ENCODE measurements at regions not wholly inside any gene's neighbourhood (a gene's known extent, or its start where the extent isn't known, plus 50 kb on each side); places are given as distances from the start of the nearest gene placed in this dataset.

- H3K27me3 Mint-ChIP-seq, result peaks cover 4% of the 10 kb centered on the region
- no peaks in the 10 kb centered on the region for H3K36me3 Mint-ChIP-seq (ENCODE audit: low read depth)
- peaks cover 8% of the 10 kb centered on the region for H3K4me1 Mint-ChIP-seq (ENCODE audit: low read depth)
- no peak overlapping the region for H3K4me3 Mint-ChIP-seq
- H3K9me3 Mint-ChIP-seq, result no peaks in the 10 kb centered on the region
- H3K27ac Mint-ChIP-seq, result no peak overlapping the region
These were observed 196.5 kb upstream of the NREP start for GRCh38 chr5:111953351-111954127.

GRCh38 chr5:111952555-111952954 lies 195.6 kb upstream of the NREP start:
- no peaks in the 10 kb centered on the region for H3K9me3 Mint-ChIP-seq
- H3K36me3 Mint-ChIP-seq (ENCODE audit: low read depth), result no peaks in the 10 kb centered on the region
- H3K27ac Mint-ChIP-seq, result no peak overlapping the region
- no peak overlapping the region for H3K4me3 Mint-ChIP-seq
- H3K27me3 Mint-ChIP-seq, result peaks cover 4% of the 10 kb centered on the region
- peaks cover 8% of the 10 kb centered on the region for H3K4me1 Mint-ChIP-seq (ENCODE audit: low read depth)

- Mint-ChIP-seq H3K9me3 (no peaks in the 10 kb centered on the region), H3K4me1 (ENCODE audit: low read depth) (peaks cover 8% of the 10 kb centered on the region), H3K36me3 (ENCODE audit: low read depth) (no peaks in the 10 kb centered on the region), H3K4me3 (no peak overlapping the region), H3K27ac (no peak overlapping the region), H3K27me3 (no peaks in the 10 kb centered on the region)
These were observed 193.7 kb upstream of the NREP start for GRCh38 chr5:111950660-111951059.

- no peaks in the 10 kb centered on the region for H3K9me3 Mint-ChIP-seq
- no peak overlapping the region for H3K4me3 Mint-ChIP-seq
- H3K27ac Mint-ChIP-seq, result no peak overlapping the region
- no peaks in the 10 kb centered on the region for H3K36me3 Mint-ChIP-seq (ENCODE audit: low read depth)
- H3K4me1 Mint-ChIP-seq (ENCODE audit: low read depth), result no peaks in the 10 kb centered on the region
- no peaks in the 10 kb centered on the region for H3K27me3 Mint-ChIP-seq
These were observed 191.3 kb upstream of the NREP start for GRCh38 chr5:111948092-111948841.

- Mint-ChIP-seq H3K4me1 (ENCODE audit: low read depth) (no peaks in the 10 kb centered on the region), H3K36me3 (ENCODE audit: low read depth) (no peaks in the 10 kb centered on the region), H3K4me3 (no peak overlapping the region), H3K27me3 (no peaks in the 10 kb centered on the region), H3K9me3 (no peaks in the 10 kb centered on the region), H3K27ac (no peak overlapping the region)
These were observed 189.6 kb upstream of the NREP start for GRCh38 chr5:111946556-111946955.

- Mint-ChIP-seq H3K27me3 (no peaks in the 10 kb centered on the region), H3K27ac (no peak overlapping the region), H3K4me3 (no peak overlapping the region), H3K4me1 (ENCODE audit: low read depth) (no peaks in the 10 kb centered on the region), H3K36me3 (ENCODE audit: low read depth) (no peaks in the 10 kb centered on the region), H3K9me3 (no peaks in the 10 kb centered on the region)
These were observed 188.5 kb upstream of the NREP start for GRCh38 chr5:111945535-111945934.

GRCh38 chr5:111942661-111943401 lies 185.8 kb upstream of the NREP start:
- no peaks in the 10 kb centered on the region for H3K27me3 Mint-ChIP-seq
- H3K36me3 Mint-ChIP-seq (ENCODE audit: low read depth), result no peaks in the 10 kb centered on the region

GRCh38 chr5:111942201-111942600 lies 185.2 kb upstream of the NREP start:
- H3K4me1 Mint-ChIP-seq (ENCODE audit: low read depth), result no peaks in the 10 kb centered on the region

More at GRCh38 chr5:111942661-111943401, 185.8 kb upstream of the NREP start:
- no peaks in the 10 kb centered on the region for H3K4me1 Mint-ChIP-seq (ENCODE audit: low read depth)
- no peak overlapping the region for H3K27ac Mint-ChIP-seq
- no peak overlapping the region for H3K4me3 Mint-ChIP-seq
- no peaks in the 10 kb centered on the region for H3K9me3 Mint-ChIP-seq

GRCh38 chr5:111937094-111937493 lies 180.1 kb upstream of the NREP start:
- Mint-ChIP-seq H3K9me3 (no peaks in the 10 kb centered on the region), H3K4me3 (no peak overlapping the region), H3K27me3 (peaks cover 6% of the 10 kb centered on the region), H3K4me1 (ENCODE audit: low read depth) (no peaks in the 10 kb centered on the region), H3K36me3 (ENCODE audit: low read depth) (no peaks in the 10 kb centered on the region), H3K27ac (no peak overlapping the region)

More at GRCh38 chr5:111942201-111942600, 185.2 kb upstream of the NREP start:
- Mint-ChIP-seq H3K9me3 (no peaks in the 10 kb centered on the region), H3K36me3 (ENCODE audit: low read depth) (no peaks in the 10 kb centered on the region), H3K27me3 (no peaks in the 10 kb centered on the region), H3K4me3 (no peak overlapping the region), H3K27ac (no peak overlapping the region)

- Mint-ChIP-seq H3K4me1 (ENCODE audit: low read depth) (no peaks in the 10 kb centered on the region), H3K9me3 (no peaks in the 10 kb centered on the region), H3K27ac (no peak overlapping the region), H3K27me3 (peaks cover 6% of the 10 kb centered on the region), H3K36me3 (ENCODE audit: low read depth) (no peaks in the 10 kb centered on the region), H3K4me3 (no peak overlapping the region)
These were observed 178.8 kb upstream of the NREP start for GRCh38 chr5:111935835-111936234.

- no peaks in the 10 kb centered on the region for H3K36me3 Mint-ChIP-seq (ENCODE audit: low read depth)
- peaks cover 6% of the 10 kb centered on the region for H3K27me3 Mint-ChIP-seq
- H3K4me1 Mint-ChIP-seq (ENCODE audit: low read depth), result no peaks in the 10 kb centered on the region
- H3K9me3 Mint-ChIP-seq, result no peaks in the 10 kb centered on the region
- no peak overlapping the region for H3K4me3 Mint-ChIP-seq
- no peak overlapping the region for H3K27ac Mint-ChIP-seq
These were observed 178.0 kb upstream of the NREP start for GRCh38 chr5:111935009-111935408.

- H3K4me1 Mint-ChIP-seq (ENCODE audit: low read depth), result no peaks in the 10 kb centered on the region
- H3K36me3 Mint-ChIP-seq (ENCODE audit: low read depth), result no peaks in the 10 kb centered on the region
- no peaks in the 10 kb centered on the region for H3K9me3 Mint-ChIP-seq
- H3K27ac Mint-ChIP-seq, result no peak overlapping the region
- peaks cover 6% of the 10 kb centered on the region for H3K27me3 Mint-ChIP-seq
- H3K4me3 Mint-ChIP-seq, result no peak overlapping the region
These were observed 177.5 kb upstream of the NREP start for GRCh38 chr5:111934511-111934910.

GRCh38 chr5:111933086-111933485 lies 176.1 kb upstream of the NREP start:
- Mint-ChIP-seq H3K4me3 (no peak overlapping the region), H3K9me3 (no peaks in the 10 kb centered on the region), H3K27ac (no peak overlapping the region), H3K4me1 (ENCODE audit: low read depth) (no peaks in the 10 kb centered on the region), H3K36me3 (ENCODE audit: low read depth) (no peaks in the 10 kb centered on the region), H3K27me3 (peaks cover 6% of the 10 kb centered on the region)

GRCh38 chr5:111932628-111933027 lies 175.6 kb upstream of the NREP start:
- Mint-ChIP-seq H3K27me3 (peaks cover 6% of the 10 kb centered on the region), H3K36me3 (ENCODE audit: low read depth) (no peaks in the 10 kb centered on the region), H3K27ac (no peak overlapping the region)

GRCh38 chr5:111932199-111932598 lies 175.2 kb upstream of the NREP start:
- no peak overlapping the region for H3K27ac Mint-ChIP-seq
- no peaks in the 10 kb centered on the region for H3K4me1 Mint-ChIP-seq (ENCODE audit: low read depth)
- no peak overlapping the region for H3K4me3 Mint-ChIP-seq
- no peaks in the 10 kb centered on the region for H3K36me3 Mint-ChIP-seq (ENCODE audit: low read depth)
- peaks cover 6% of the 10 kb centered on the region for H3K27me3 Mint-ChIP-seq
- H3K9me3 Mint-ChIP-seq, result no peaks in the 10 kb centered on the region

More at GRCh38 chr5:111932628-111933027, 175.6 kb upstream of the NREP start:
- Mint-ChIP-seq H3K4me1 (ENCODE audit: low read depth) (no peaks in the 10 kb centered on the region), H3K4me3 (no peak overlapping the region), H3K9me3 (no peaks in the 10 kb centered on the region)
